Fibroblast of lung (primary cell): ENCODE measurements at regions not wholly inside any gene's neighbourhood (a gene's known extent, or its start where the extent isn't known, plus 50 kb on each side); places are given as distances from the start of the nearest gene placed in this dataset.
A peak's percentile ranks its signal among the peaks of the same experiment; 100 is the strongest.

Source experiments
- DNase-seq, 2 donors: peaks; one replicate each; pipeline versions ENCODE4 v3.0.0 to v3.0.0-alpha.2; 2010; ENCODE audit warnings: low read depth in 2 of 2
- H2AFZ ChIP-seq: 2 replicates; pipeline ENCODE4 v1.5.1; 2012; ENCODE audit warnings: low read length, control low read depth, inconsistent platforms
- H3K27ac ChIP-seq: 2 replicates; pipeline ENCODE4 v1.5.1; 2011; ENCODE audit warnings: low read length, control low read depth; ENCODE audit not compliant: insufficient read depth
- H3K27me3 ChIP-seq: 2 replicates; pipeline ENCODE4 v1.5.1; 2011; ENCODE audit warnings: mild to moderate bottlenecking, low read length; ENCODE audit not compliant: control insufficient read depth, insufficient read depth
- H3K36me3 ChIP-seq: 2 replicates; pipeline ENCODE4 v1.5.1; 2011; ENCODE audit warnings: low read length; ENCODE audit not compliant: control insufficient read depth, insufficient read depth
- H3K4me1 ChIP-seq: 2 replicates; pipeline ENCODE4 v1.5.1; 2011; ENCODE audit warnings: low read length; ENCODE audit not compliant: control insufficient read depth, insufficient read depth; ENCODE audit errors: extremely low read depth
- H3K4me2 ChIP-seq: 2 replicates; pipeline ENCODE4 v1.5.1; 2011; ENCODE audit warnings: low read length, control low read depth; ENCODE audit not compliant: insufficient read depth; ENCODE audit errors: extremely low read depth
- H3K4me3 ChIP-seq, 4 experiments: fragments of 200-600 bp in 1 of 4; sonication (generic) in 1 of 4; replicated peaks in 1 of 4; 2 replicates each; pipeline ENCODE4 v1.5.1; 2011 to 2016; ENCODE audit warnings: low read length in 4 of 4, low read depth in 3 of 4, mild to moderate bottlenecking in 3 of 4, control low read depth in 2 of 4, inconsistent platforms in 1 of 4, mixed read lengths in 1 of 4; ENCODE audit not compliant: insufficient read depth in 1 of 4; ENCODE audit errors: control extremely low read depth in 1 of 4
- H3K79me2 ChIP-seq: 2 replicates; pipeline ENCODE4 v1.5.1; 2012; ENCODE audit warnings: mild to moderate bottlenecking, low read length, inconsistent platforms; ENCODE audit not compliant: control insufficient read depth, insufficient read depth
- H3K9ac ChIP-seq: 2 replicates; pipeline ENCODE4 v1.5.1; 2011; ENCODE audit warnings: mild to moderate bottlenecking, low read length, control low read depth; ENCODE audit not compliant: insufficient read depth
- H3K9me3 ChIP-seq: 2 replicates; pipeline ENCODE4 v1.5.1; 2012; ENCODE audit warnings: low read depth, low read length; ENCODE audit not compliant: control insufficient read depth, insufficient read depth
- H4K20me1 ChIP-seq: 2 replicates; pipeline ENCODE4 v1.5.1; 2011; ENCODE audit warnings: low read length; ENCODE audit not compliant: control insufficient read depth, insufficient read depth; ENCODE audit errors: extremely low read depth
- CTCF ChIP-seq, 2 donors: IDR thresholded peaks in 1 of 2; conservative IDR thresholded peaks in 1 of 2; 1 replicate in 1 of 2; 2 replicates in 1 of 2; pipeline ENCODE4 v1.5.1; 2011 to 2012; ENCODE audit warnings: low read length in 2 of 2, control low read depth in 1 of 2, inconsistent platforms in 1 of 2, low read depth in 1 of 2, mild to moderate bottlenecking in 1 of 2
- EZH2 ChIP-seq: IDR thresholded peaks from 2 replicates; pipeline ENCODE4 v1.5.1; 2012; ENCODE audit warnings: low read length, control low read depth, mild to moderate bottlenecking; ENCODE audit errors: missing control alignments

GRCh38 chr2:19045151-19045550, 313.3 kb downstream of the OSR1 start:
- Histone ChIP-seq H3K9me3 (no peaks in the 10 kb centered on the region), H3K79me2 (no peaks in the 10 kb centered on the region), H3K4me2 (no peak overlapping the region), H3K27me3 (no peaks in the 10 kb centered on the region), H3K9ac (no peak overlapping the region), H3K4me1 (peaks cover 3% of the 10 kb centered on the region), H3K36me3 (no peaks in the 10 kb centered on the region), H3K4me3 (no peak overlapping the region), H2AFZ (peak overlapping the region; percentile 36), H4K20me1 (no peaks in the 10 kb centered on the region), H3K27ac (no peak overlapping the region)
- TF ChIP-seq EZH2 = no peak
- no peak for TF ChIP-seq CTCF (conservative IDR thresholded peaks at IDR 0.05 in 1 of 2, IDR thresholded peaks at IDR 0.05 in 1 of 2; ENCODE audit: low read depth in 1 of 2, low read length in 2 of 2)
- DNase-seq = no peak

- H3K9ac ChIP-seq = no peak overlapping the region
These were observed 314.5 kb downstream of the OSR1 start for GRCh38 chr2:19043893-19044292.

GRCh38 chr2:19041434-19042041, 316.9 kb downstream of the OSR1 start:
- no peaks in the 10 kb centered on the region for H3K79me2 ChIP-seq
- H3K4me2 ChIP-seq = no peak overlapping the region
- peak in 1 of 2 donors; percentile 52 for DNase-seq
- H3K27me3 ChIP-seq = no peaks in the 10 kb centered on the region
- H2AFZ ChIP-seq = no peak overlapping the region
- no peak overlapping the region for H3K4me3 ChIP-seq
- no peaks in the 10 kb centered on the region for H4K20me1 ChIP-seq
- H3K36me3 ChIP-seq = no peaks in the 10 kb centered on the region
- no peak overlapping the region for H3K27ac ChIP-seq
- TF ChIP-seq CTCF (conservative IDR thresholded peaks at IDR 0.05 in 1 of 2, IDR thresholded peaks at IDR 0.05 in 1 of 2; ENCODE audit: low read depth in 1 of 2, low read length in 2 of 2) (no peak), EZH2 (no peak)
- no peaks in the 10 kb centered on the region for H3K9me3 ChIP-seq
- no peak overlapping the region for H3K9ac ChIP-seq
- H3K4me1 ChIP-seq = peaks cover 8% of the 10 kb centered on the region

More at GRCh38 chr2:19043893-19044292, 314.5 kb downstream of the OSR1 start:
- Histone ChIP-seq H4K20me1 (no peaks in the 10 kb centered on the region), H3K9me3 (no peaks in the 10 kb centered on the region), H3K36me3 (no peaks in the 10 kb centered on the region), H3K4me2 (no peak overlapping the region), H3K27ac (no peak overlapping the region), H3K79me2 (no peaks in the 10 kb centered on the region), H3K4me1 (peaks cover 3% of the 10 kb centered on the region), H3K27me3 (no peaks in the 10 kb centered on the region), H3K4me3 (no peak overlapping the region), H2AFZ (no peak overlapping the region)
- TF ChIP-seq CTCF (conservative IDR thresholded peaks at IDR 0.05 in 1 of 2, IDR thresholded peaks at IDR 0.05 in 1 of 2; ENCODE audit: low read depth in 1 of 2, low read length in 2 of 2) = no peak
- TF ChIP-seq EZH2 = no peak
- no peak for DNase-seq
